Fibroblast of the aortic adventitia (primary cell): ENCODE measurements at regions not wholly inside any gene's neighbourhood (a gene's known extent, or its start where the extent isn't known, plus 50 kb on each side); places are given as distances from the start of the nearest gene placed in this dataset.

Experiments
- DNase-seq: peaks from one replicate; pipeline ENCODE4 v3.0.0-alpha.2; 2010; ENCODE audit warnings: low read depth
- H3K4me3 ChIP-seq: 2 replicates; pipeline ENCODE4 v1.5.1; 2011; ENCODE audit warnings: low read depth, mild to moderate bottlenecking, control low read depth, low read length, moderate library complexity
- TF ChIP-seq, protein P1 (sequence below): IDR thresholded peaks from 2 replicates; pipeline ENCODE4 v1.5.1; 2011; ENCODE audit warnings: mild to moderate bottlenecking, low read length, control low read depth, inconsistent platforms; ENCODE audit not compliant: insufficient read depth

DNA sequence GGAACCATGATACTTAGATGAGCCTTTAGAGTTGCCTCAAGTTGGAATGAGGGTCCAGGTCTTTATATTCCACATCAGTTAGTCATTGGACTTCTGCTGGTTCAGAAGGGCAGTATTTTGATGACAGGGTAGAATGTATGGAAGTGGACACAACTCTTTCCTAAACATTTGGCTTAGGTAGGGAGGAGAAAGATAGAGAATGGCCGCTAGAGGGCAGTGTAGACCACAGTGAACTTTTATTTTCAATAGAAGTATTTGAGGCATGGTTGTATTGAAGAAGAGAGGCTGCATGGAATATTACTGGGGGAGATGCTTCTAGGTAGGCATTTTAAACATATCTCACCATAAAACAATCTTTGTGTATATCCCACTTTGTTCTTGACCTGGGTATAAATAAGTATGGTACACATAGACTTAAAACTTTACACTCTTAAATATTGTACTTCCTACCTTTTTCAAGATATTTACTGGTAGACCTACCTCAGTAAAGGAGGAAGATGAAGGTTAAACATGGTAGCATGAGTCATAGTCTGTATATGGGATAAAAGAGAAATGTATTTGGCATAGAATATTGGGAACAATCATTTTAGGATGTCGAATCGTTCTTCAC, 497.6 kb upstream of the FAM98A start:
- DNase-seq: peak; percentile 79

DNA sequence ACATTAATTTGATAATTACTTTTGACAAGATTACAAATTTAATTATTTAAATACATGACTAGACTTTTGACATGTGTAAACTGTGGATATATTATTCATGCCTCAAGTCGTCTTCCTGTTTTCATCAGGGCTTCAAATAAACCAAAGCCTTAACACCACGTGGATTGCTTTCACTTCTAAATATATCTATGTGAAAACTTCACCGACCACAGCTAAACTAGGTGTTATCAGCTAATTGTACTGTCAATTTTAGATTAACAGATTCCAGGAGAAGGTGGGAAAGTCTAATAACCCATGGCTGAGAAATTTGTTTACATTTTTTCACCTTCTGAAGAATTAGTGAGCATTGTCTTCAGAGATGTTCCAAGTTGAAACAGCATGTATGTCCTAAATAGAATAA, 494.7 kb upstream of the FAM98A start:
- TF ChIP-seq, protein P1, sequence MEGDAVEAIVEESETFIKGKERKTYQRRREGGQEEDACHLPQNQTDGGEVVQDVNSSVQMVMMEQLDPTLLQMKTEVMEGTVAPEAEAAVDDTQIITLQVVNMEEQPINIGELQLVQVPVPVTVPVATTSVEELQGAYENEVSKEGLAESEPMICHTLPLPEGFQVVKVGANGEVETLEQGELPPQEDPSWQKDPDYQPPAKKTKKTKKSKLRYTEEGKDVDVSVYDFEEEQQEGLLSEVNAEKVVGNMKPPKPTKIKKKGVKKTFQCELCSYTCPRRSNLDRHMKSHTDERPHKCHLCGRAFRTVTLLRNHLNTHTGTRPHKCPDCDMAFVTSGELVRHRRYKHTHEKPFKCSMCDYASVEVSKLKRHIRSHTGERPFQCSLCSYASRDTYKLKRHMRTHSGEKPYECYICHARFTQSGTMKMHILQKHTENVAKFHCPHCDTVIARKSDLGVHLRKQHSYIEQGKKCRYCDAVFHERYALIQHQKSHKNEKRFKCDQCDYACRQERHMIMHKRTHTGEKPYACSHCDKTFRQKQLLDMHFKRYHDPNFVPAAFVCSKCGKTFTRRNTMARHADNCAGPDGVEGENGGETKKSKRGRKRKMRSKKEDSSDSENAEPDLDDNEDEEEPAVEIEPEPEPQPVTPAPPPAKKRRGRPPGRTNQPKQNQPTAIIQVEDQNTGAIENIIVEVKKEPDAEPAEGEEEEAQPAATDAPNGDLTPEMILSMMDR: no peak
- no peak for DNase-seq
- no peak overlapping the region for H3K4me3 ChIP-seq

More for the DNA sequence above, 497.6 kb upstream of the FAM98A start:
- TF ChIP-seq, protein P1: peak; percentile 63
- H3K4me3 ChIP-seq: no peak overlapping the region

DNA sequence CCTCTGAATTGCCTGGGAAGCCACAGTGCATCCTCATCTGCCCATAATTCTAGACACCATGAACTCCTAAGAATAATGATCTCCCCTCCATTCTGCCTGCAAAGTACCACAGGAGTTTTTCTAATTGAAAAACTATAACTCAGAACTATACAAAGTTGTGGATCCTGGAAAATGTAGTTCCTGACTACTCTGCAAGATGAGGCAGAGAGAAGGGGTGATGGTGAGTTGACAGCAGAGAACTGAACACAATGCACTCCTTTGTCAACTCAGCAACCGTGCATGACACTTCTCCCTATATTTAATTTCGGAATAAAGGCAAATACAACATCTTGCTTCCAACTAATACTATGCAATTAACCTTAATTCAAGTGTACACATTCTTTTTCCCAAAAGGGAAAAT, 471.1 kb upstream of the FAM98A start:
- TF ChIP-seq, protein P1: no peak
- no peak for DNase-seq
- no peak overlapping the region for H3K4me3 ChIP-seq

DNA sequence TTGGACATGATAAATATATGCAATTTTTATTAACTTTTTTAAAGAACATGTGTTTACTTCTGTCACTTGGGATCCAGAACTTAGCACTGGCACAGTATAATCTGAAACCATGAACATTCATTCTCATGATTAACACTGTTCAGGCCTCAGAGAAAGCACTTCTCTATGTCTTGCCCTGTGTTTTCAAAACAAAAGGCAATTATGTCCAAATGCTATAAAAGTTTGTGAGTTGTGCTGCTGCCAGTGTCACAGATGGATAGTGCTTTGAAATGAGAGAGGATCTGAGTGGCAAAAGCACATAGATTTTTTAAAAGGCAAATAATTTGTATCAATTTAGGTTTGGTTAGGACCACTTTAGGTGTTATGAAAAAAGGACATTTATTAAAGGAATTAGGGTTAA, 470.5 kb upstream of the FAM98A start:
- TF ChIP-seq, protein P1: no peak
- no peak overlapping the region for H3K4me3 ChIP-seq
- DNase-seq: no peak

DNA sequence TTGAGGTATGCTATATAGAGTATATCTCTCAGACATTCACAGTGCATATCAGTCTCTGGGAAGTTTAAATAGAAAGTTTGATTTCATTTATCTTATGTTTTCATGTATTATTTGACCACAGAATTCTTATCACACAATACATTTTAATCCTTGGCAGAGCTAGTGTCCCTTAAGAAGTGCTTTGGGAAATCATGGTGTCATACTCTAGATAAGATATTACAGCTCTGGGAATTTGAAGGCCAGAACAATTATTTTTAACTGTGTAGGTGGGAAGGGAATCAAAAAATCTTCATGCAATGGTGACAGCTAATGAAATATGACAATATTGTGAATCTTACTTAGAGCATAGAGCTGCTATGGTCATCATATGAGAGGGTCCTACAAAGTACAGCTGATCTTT, 451.3 kb upstream of the FAM98A start:
- TF ChIP-seq, protein P1: no peak
- no peak for DNase-seq
- H3K4me3 ChIP-seq: no peak overlapping the region

DNA sequence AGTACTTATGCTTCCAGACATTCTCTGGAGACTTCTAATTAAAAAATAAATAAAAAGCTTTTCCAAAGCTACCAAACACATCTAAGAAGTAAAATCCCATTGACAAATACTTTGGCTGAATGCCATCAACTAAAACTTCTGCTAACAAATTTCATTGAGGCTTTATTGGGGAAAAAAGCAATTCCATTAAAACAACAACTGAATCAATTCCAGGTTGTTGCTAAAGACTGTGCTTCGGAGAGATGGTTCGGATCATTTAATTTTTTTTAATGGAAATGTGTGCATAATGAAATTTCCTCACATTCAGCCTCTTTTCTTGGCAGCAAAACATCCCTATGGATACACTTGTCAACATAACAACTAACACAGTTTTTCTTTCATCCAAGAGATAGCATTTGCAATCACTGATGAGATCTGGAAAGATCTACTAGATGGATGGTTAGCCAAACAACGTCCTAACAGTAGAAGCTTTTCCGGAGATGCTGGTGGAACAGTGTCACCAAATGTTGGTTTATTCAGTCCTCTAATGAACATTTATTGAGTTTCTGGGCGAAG, 446.1 kb upstream of the FAM98A start:
- TF ChIP-seq, protein P1: no peak
- no peak overlapping the region for H3K4me3 ChIP-seq
- DNase-seq: no peak

DNA sequence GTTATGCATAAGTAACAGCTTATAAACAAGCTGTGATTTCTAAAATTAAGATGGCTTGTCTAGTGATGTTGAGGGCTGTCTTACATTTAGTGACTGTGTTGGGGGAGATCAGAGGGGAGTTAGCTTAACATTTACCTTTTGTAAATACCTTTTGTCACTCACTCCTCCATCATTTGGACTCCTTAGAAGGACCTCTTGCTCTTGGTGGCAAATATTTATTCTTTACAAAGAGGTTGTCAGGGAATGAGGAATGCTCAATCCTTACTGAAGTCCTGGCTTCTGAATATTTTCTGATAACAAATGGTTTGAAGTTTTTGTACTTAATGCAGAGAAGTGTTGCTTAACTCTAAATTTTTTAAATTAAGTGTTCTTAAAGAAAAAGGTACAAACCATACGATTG, 438.8 kb upstream of the FAM98A start:
- H3K4me3 ChIP-seq: no peak overlapping the region
- no peak for DNase-seq
- TF ChIP-seq, protein P1: no peak
